Panc1 (cell line): ENCODE measurements at regions not wholly inside any gene's neighbourhood (a gene's known extent, or its start where the extent isn't known, plus 50 kb on each side); places are given as distances from the start of the nearest gene placed in this dataset.

Experiments used
- CTCF ChIP-seq: fragments of 450-650 bp; IDR thresholded peaks from 2 replicates; pipeline ENCODE4 v1.5.1; 2017; ENCODE audit warnings: mild to moderate bottlenecking
- POLR2AphosphoS5 ChIP-seq: IDR thresholded peaks from 2 replicates; pipeline ENCODE4 v1.6.1; 2012; ENCODE audit warnings: mild to moderate bottlenecking, low read depth, low read length, moderate library complexity
- REST ChIP-seq, 2 experiments: IDR thresholded peaks; 2 replicates each; pipeline ENCODE4 v1.6.1; 2011 to 2012; ENCODE audit warnings: low read depth in 2 of 2, control low read depth in 1 of 2, low read length in 1 of 2, mild to moderate bottlenecking in 1 of 2, moderate library complexity in 1 of 2; ENCODE audit not compliant: insufficient read depth in 1 of 2

GRCh38 chr1:10905841-10906655 lies 106.4 kb upstream of the TARDBP start:
- TF ChIP-seq CTCF = no peak
- no peak for TF ChIP-seq POLR2AphosphoS5
- TF ChIP-seq REST (IDR thresholded peaks at IDR 0.05; ENCODE audit: insufficient read depth in 1 of 2, low read depth in 2 of 2, low read length in 1 of 2) = no peak
